ENCODE measurements at regions not wholly inside any gene's neighbourhood (a gene's known extent, or its start where the extent isn't known, plus 50 kb on each side); places are given as distances from the start of the nearest gene placed in this dataset.

GRCh38 chr2:215654148-215654819 lies 218.4 kb upstream of the FN1 start:
- H3K36me3 ChIP-seq (replicated peaks in 1 of 2; ENCODE audit: control insufficient read depth in 1 of 2, insufficient read depth in 2 of 2, low read length in 2 of 2), result no peaks in the 10 kb centered on the region
- H3K4me1 ChIP-seq (ENCODE audit: insufficient read depth, low read length), result peaks cover 25% of the 10 kb centered on the region
- no peaks in the 10 kb centered on the region for H3K27me3 ChIP-seq (ENCODE audit: control insufficient read depth in 1 of 2, insufficient read depth in 2 of 2, low read length in 2 of 2)
- H3K9ac ChIP-seq (ENCODE audit: insufficient read depth, low read depth, low read length), result no peak overlapping the region
- CTCF ChIA-PET (ENCODE audit: low intra/inter-chr PET ratio, low total read pairs), result no interaction called here
- no peaks in the 10 kb centered on the region for H4K20me1 ChIP-seq (ENCODE audit: insufficient read depth, low read length)
- H3K79me2 ChIP-seq (ENCODE audit: insufficient read depth, low read length), result no peaks in the 10 kb centered on the region
- no peaks in the 10 kb centered on the region for H3K9me3 ChIP-seq (ENCODE audit: low read length)
- H3K4me2 ChIP-seq (ENCODE audit: low read depth, low read length), result no peak overlapping the region
- no peak overlapping the region for H3K4me3 ChIP-seq (replicated peaks in 1 of 3; ENCODE audit: insufficient read depth in 1 of 3, low read depth in 2 of 3, low read length in 3 of 3)
- no peak for ATAC-seq
- FAIRE-seq, result no peak
- no TSS peak for BruUV-seq (replicated peaks)
- no peak overlapping the region for H3K27ac ChIP-seq (ENCODE audit: extremely low read length, insufficient read depth, low read length)
- 85% methylated on average over 7 of the region's 7 CpGs for WGBS (ENCODE audit: low lambda C conversion rate)
- POLR2A ChIA-PET, result no interaction called here
- no peak overlapping the region for H2AFZ ChIP-seq (ENCODE audit: low read length)
- intact Hi-C loops (cut with micrococcal nuclease; ENCODE audit: unreplicated experiment) (no loop called here), in situ Hi-C loops (cut with HindIII; ENCODE audit: extremely low pct_ligation_motif_present, low pct_unique_long_range_greater_than_20kb) (no loop called here)
- no peak for DNase-seq (ENCODE audit: low spot score)
- TF ChIP-seq TFAP4 (IDR thresholded peaks at IDR 0.05; ENCODE audit: borderline replicate concordance, low read depth), result no peak
- TF ChIP-seq MTF2 (CRISPR knock-in tag; IDR thresholded peaks at IDR 0.05; ENCODE audit: borderline replicate concordance), result no peak
- no peak for TF ChIP-seq SRSF1 (optimal IDR thresholded peaks at IDR 0.05; ENCODE audit: low read depth, low read length)
- TF ChIP-seq ZMYM3 (CRISPR knock-in tag; IDR thresholded peaks at IDR 0.05), result no peak
- TF ChIP-seq, protein P1, sequence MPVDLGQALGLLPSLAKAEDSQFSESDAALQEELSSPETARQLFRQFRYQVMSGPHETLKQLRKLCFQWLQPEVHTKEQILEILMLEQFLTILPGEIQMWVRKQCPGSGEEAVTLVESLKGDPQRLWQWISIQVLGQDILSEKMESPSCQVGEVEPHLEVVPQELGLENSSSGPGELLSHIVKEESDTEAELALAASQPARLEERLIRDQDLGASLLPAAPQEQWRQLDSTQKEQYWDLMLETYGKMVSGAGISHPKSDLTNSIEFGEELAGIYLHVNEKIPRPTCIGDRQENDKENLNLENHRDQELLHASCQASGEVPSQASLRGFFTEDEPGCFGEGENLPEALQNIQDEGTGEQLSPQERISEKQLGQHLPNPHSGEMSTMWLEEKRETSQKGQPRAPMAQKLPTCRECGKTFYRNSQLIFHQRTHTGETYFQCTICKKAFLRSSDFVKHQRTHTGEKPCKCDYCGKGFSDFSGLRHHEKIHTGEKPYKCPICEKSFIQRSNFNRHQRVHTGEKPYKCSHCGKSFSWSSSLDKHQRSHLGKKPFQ (CRISPR knock-in tag; IDR thresholded peaks at IDR 0.05; ENCODE audit: insufficient replicate concordance), result no peak
- TF ChIP-seq ZNF792 (CRISPR knock-in tag; IDR thresholded peaks at IDR 0.05), result no peak
- no peak for TF ChIP-seq GTF2F1 (IDR thresholded peaks at IDR 0.05; ENCODE audit: low read length)
- TF ChIP-seq ZNF44 (CRISPR knock-in tag; IDR thresholded peaks at IDR 0.05), result no peak
- TF ChIP-seq CREM (IDR thresholded peaks at IDR 0.05), result no peak
- no peak for TF ChIP-seq CREM (CRISPR knock-in tag; IDR thresholded peaks at IDR 0.05)
- TF ChIP-seq MIXL1 (CRISPR knock-in tag; IDR thresholded peaks at IDR 0.05), result no peak
- TF ChIP-seq MATR3 (CRISPR knock-in tag; IDR thresholded peaks at IDR 0.05), result no peak
- TF ChIP-seq NAIF1 (CRISPR knock-in tag; IDR thresholded peaks at IDR 0.05; ENCODE audit: borderline replicate concordance), result no peak
- TF ChIP-seq ZNF142 (CRISPR knock-in tag; IDR thresholded peaks at IDR 0.05), result no peak
- no peak for TF ChIP-seq LCORL (IDR thresholded peaks at IDR 0.05)
- TF ChIP-seq LCORL (CRISPR knock-in tag; IDR thresholded peaks at IDR 0.05), result no peak

Measured in HepG2 (cell line).